IMR-90 (cell line): ENCODE measurements at regions not wholly inside any gene's neighbourhood (a gene's known extent, or its start where the extent isn't known, plus 50 kb on each side); places are given as distances from the start of the nearest gene placed in this dataset.

Experiments used
- ATAC-seq: fragments of 200-7000 bp; cut with Tn5 transposase; 2 replicates; pipeline ENCODE4 v1.9.1; 2020; ENCODE audit warnings: low read depth, mild to moderate bottlenecking, moderate library complexity
- BruUV-seq: library from RNA; stranded (reverse); fragments of 400-500 nt; replicated peaks from 2 replicates; lab custom pipeline; 2021; lab: Mats Ljungman, UMichigan
- CTCF ChIA-PET: fragments of 300-600 bp; formaldehyde crosslinking; extraction: SDS; loops from one replicate; lab custom pipeline; 2021; ENCODE audit warnings: antibody characterized with exemption; lab: Yijun Ruan, JAX
- POLR2A ChIA-PET: fragments of 300-600 bp; sonication (Branson Sonifier 250); formaldehyde crosslinking; loops from one replicate; lab custom pipeline; 2022; ENCODE audit warnings: antibody characterized with exemption; ENCODE audit not compliant: unreplicated experiment; lab: Charles Lee
- DNase-seq: peaks from one replicate; pipeline ENCODE4 v3.0.0; 2013
- H2AFZ ChIP-seq: replicated peaks from 2 replicates; pipeline ENCODE3; 2013; ENCODE audit warnings: low read length, mild to moderate bottlenecking; ENCODE audit not compliant: poor library complexity
- H2AK5ac ChIP-seq: 2 replicates; pipeline ENCODE4 v1.6.1; 2013; ENCODE audit warnings: low read depth, low read length, inconsistent platforms
- H2AK9ac ChIP-seq: replicated peaks from 2 replicates; pipeline ENCODE3; 2013; ENCODE audit warnings: mild to moderate bottlenecking, low read depth, low read length, moderate library complexity; ENCODE audit not compliant: poor library complexity
- H2BK120ac ChIP-seq: 2 replicates; pipeline ENCODE4 v1.6.1; 2013; ENCODE audit warnings: low read depth, low read length, inconsistent platforms
- H2BK15ac ChIP-seq: 3 replicates; pipeline ENCODE4 v1.6.1; 2013; ENCODE audit warnings: low read depth, low read length, inconsistent platforms
- H2BK20ac ChIP-seq: 2 replicates; pipeline ENCODE4 v1.6.1; 2013; ENCODE audit warnings: low read depth, mild to moderate bottlenecking, inconsistent platforms, low read length, moderate library complexity
- H2BK5ac ChIP-seq: 2 replicates; pipeline ENCODE4 v1.6.1; 2013; ENCODE audit warnings: mild to moderate bottlenecking, low read depth, low read length, inconsistent platforms; ENCODE audit not compliant: poor library complexity, severe bottlenecking
- H3K14ac ChIP-seq: replicated peaks from 2 replicates; pipeline ENCODE4 v1.6.1; 2013; ENCODE audit warnings: low read depth, low read length, inconsistent platforms
- H3K18ac ChIP-seq: 2 replicates; pipeline ENCODE4 v1.6.1; 2013; ENCODE audit warnings: low read depth, low read length, control low read depth
- H3K23ac ChIP-seq: 2 replicates; pipeline ENCODE4 v1.6.1; 2013; ENCODE audit warnings: low read depth, low read length, inconsistent platforms
- H3K27ac ChIP-seq: 2 replicates; pipeline ENCODE4 v1.5.1; 2013; ENCODE audit warnings: mild to moderate bottlenecking, control low read depth, low read length; ENCODE audit not compliant: insufficient read depth
- H3K27me3 ChIP-seq: 2 replicates; pipeline ENCODE4 v1.6.1; 2013; ENCODE audit warnings: low read length; ENCODE audit not compliant: control insufficient read depth, insufficient read depth
- H3K36me3 ChIP-seq: 2 replicates; pipeline ENCODE4 v1.6.1; 2013; ENCODE audit warnings: low read length, mixed read lengths; ENCODE audit not compliant: control insufficient read depth, insufficient read depth
- H3K4ac ChIP-seq: 2 replicates; pipeline ENCODE4 v1.6.1; 2013; ENCODE audit warnings: low read depth, low read length, inconsistent platforms
- H3K4me1 ChIP-seq: 2 replicates; pipeline ENCODE4 v1.6.1; 2013; ENCODE audit warnings: low read length, mixed read lengths; ENCODE audit not compliant: control insufficient read depth, insufficient read depth
- H3K4me2 ChIP-seq: 2 replicates; pipeline ENCODE4 v1.6.1; 2013; ENCODE audit warnings: low read depth, mild to moderate bottlenecking, control low read depth, low read length, moderate library complexity
- H3K4me3 ChIP-seq: 2 replicates; pipeline ENCODE4 v1.5.1; 2013; ENCODE audit warnings: low read depth, mild to moderate bottlenecking, control low read depth, low read length, moderate library complexity; ENCODE audit not compliant: insufficient read depth
- H3K56ac ChIP-seq: 2 replicates; pipeline ENCODE4 v1.6.1; 2013; ENCODE audit warnings: low read length, inconsistent platforms; ENCODE audit not compliant: insufficient read depth; ENCODE audit errors: extremely low read depth
- H3K79me1 ChIP-seq, 2 experiments: 2 replicates each; pipeline ENCODE4 v1.6.1; 2013; ENCODE audit warnings: low read length in 2 of 2, inconsistent platforms in 1 of 2, low read depth in 1 of 2
- H3K9ac ChIP-seq: 2 replicates; pipeline ENCODE4 v1.6.1; 2013; ENCODE audit warnings: low read depth, low read length, control low read depth
- H3K9me1 ChIP-seq: 2 replicates; pipeline ENCODE4 v1.6.1; 2013; ENCODE audit warnings: low read length, inconsistent platforms; ENCODE audit not compliant: insufficient read depth
- H3K9me3 ChIP-seq: 2 replicates; pipeline ENCODE4 v1.6.1; 2013; ENCODE audit warnings: low read length; ENCODE audit not compliant: control insufficient read depth, insufficient read depth
- H4K20me1 ChIP-seq: 2 replicates; pipeline ENCODE4 v1.6.1; 2013; ENCODE audit warnings: low read length, inconsistent platforms; ENCODE audit not compliant: insufficient read depth
- H4K5ac ChIP-seq: 2 replicates; pipeline ENCODE4 v1.6.1; 2013; ENCODE audit warnings: mild to moderate bottlenecking, low read depth, low read length, control low read depth
- H4K8ac ChIP-seq, 2 experiments: 2 replicates each; pipeline ENCODE4 v1.6.1; 2013; ENCODE audit warnings: low read depth in 2 of 2, low read length in 2 of 2, control low read depth in 1 of 2, inconsistent platforms in 1 of 2
- H4K91ac ChIP-seq: 2 replicates; pipeline ENCODE4 v1.6.1; 2013; ENCODE audit warnings: low read depth, low read length, inconsistent platforms; ENCODE audit not compliant: insufficient read depth
- BHLHE40 ChIP-seq: fragments of 150-350 bp; IDR thresholded peaks from 2 replicates; pipeline ENCODE4 v1.6.1; 2016; ENCODE audit warnings: mild to moderate bottlenecking, low read depth, low read length
- CEBPB ChIP-seq: IDR thresholded peaks from 2 replicates; pipeline ENCODE4 v1.6.1; 2012; ENCODE audit warnings: low read depth, low read length, improper control_type of control experiment
- CHD1 ChIP-seq: IDR thresholded peaks from 2 replicates; pipeline ENCODE4 v1.6.1; 2012; ENCODE audit warnings: low read depth, low read length, improper control_type of control experiment
- FOS ChIP-seq: fragments of 150-350 bp; IDR thresholded peaks from 2 replicates; pipeline ENCODE4 v1.6.1; 2016; ENCODE audit warnings: low read depth, low read length
- MAFK ChIP-seq: IDR thresholded peaks from 2 replicates; pipeline ENCODE4 v1.6.1; 2012; ENCODE audit warnings: low read depth, low read length, improper control_type of control experiment
- MAZ ChIP-seq: IDR thresholded peaks from 2 replicates; pipeline ENCODE4 v1.6.1; 2012; ENCODE audit warnings: low read depth, mild to moderate bottlenecking, low read length, improper control_type of control experiment, moderate library complexity, borderline replicate concordance
- MXI1 ChIP-seq: IDR thresholded peaks from 2 replicates; pipeline ENCODE4 v1.6.1; 2012; ENCODE audit warnings: low read depth, mild to moderate bottlenecking, low read length, moderate library complexity, borderline replicate concordance
- NFE2L2 ChIP-seq: fragments of 150-350 bp; IDR thresholded peaks from 2 replicates; pipeline ENCODE4 v1.6.1; 2016; ENCODE audit warnings: low read depth, mild to moderate bottlenecking, low read length
- POLR2A ChIP-seq: IDR thresholded peaks from 2 replicates; pipeline ENCODE4 v1.6.1; 2012; ENCODE audit warnings: mild to moderate bottlenecking, low read depth, low read length
- RAD21 ChIP-seq: IDR thresholded peaks from 2 replicates; pipeline ENCODE4 v1.6.1; 2012; ENCODE audit warnings: low read length, improper control_type of control experiment
- RCOR1 ChIP-seq: IDR thresholded peaks from 2 replicates; pipeline ENCODE4 v1.6.1; 2012; ENCODE audit warnings: mild to moderate bottlenecking, low read length, improper control_type of control experiment; ENCODE audit not compliant: insufficient replicate concordance
- RFX5 ChIP-seq: IDR thresholded peaks from 2 replicates; pipeline ENCODE4 v1.8.0; 2012; ENCODE audit warnings: low read depth, mild to moderate bottlenecking, low read length, moderate library complexity
- SMC3 ChIP-seq: fragments of 150-350 bp; IDR thresholded peaks from 2 replicates; pipeline ENCODE4 v1.6.1; 2016; ENCODE audit warnings: low read depth, mild to moderate bottlenecking, antibody characterized with exemption, low read length, moderate library complexity
- WGBS, 2 experiments: methylation state at CpG; one replicate each; pipeline versions ENCODE4 v1.1.5 to v1.1.7; 2013; ENCODE audit warnings: missing lambda C conversion rate in 2 of 2; ENCODE audit not compliant: insufficient read length in 1 of 2; ENCODE audit errors: extremely low coverage in 2 of 2; 5-methylcytosine and 5-hydroxymethylcytosine counted together
- dilution Hi-C: fragments of 300-500 bp; cut with HindIII; formaldehyde crosslinking; loops from one replicate; pipeline ENCODE4 v1.14.3; 2018; ENCODE audit warnings: low sequenced_read_pairs; ENCODE audit not compliant: unreplicated experiment
- in situ Hi-C: fragments of 300-500 bp; cut with MboI; formaldehyde crosslinking; loops from 3 replicates; pipeline ENCODE4 v1.14.3; 2019; ENCODE audit warnings: low sequenced_read_pairs, inconsistent platforms, mixed read lengths
- intact Hi-C: fragments of 100-400 bp; cut with micrococcal nuclease; formaldehyde crosslinking; loops from 2 replicates; pipeline ENCODE4 v1.10.0; 2022
- TF ChIP-seq, protein P1 (sequence below): fragments of 150-350 bp; IDR thresholded peaks from 2 replicates; pipeline ENCODE4 v1.6.1; 2017; ENCODE audit warnings: mild to moderate bottlenecking, antibody characterized with exemption, low read length, low read depth
- TF ChIP-seq, protein P2 (sequence below): conservative IDR thresholded peaks from 2 replicates; pipeline ENCODE4 v1.5.1; 2012; ENCODE audit warnings: mild to moderate bottlenecking, low read depth, low read length, improper control_type of control experiment
- TF ChIP-seq, protein P3 (sequence below): fragments of 150-350 bp; IDR thresholded peaks from 2 replicates; pipeline ENCODE4 v1.6.1; 2016; ENCODE audit warnings: low read depth, mild to moderate bottlenecking, low read length, moderate library complexity, borderline replicate concordance

DNA sequence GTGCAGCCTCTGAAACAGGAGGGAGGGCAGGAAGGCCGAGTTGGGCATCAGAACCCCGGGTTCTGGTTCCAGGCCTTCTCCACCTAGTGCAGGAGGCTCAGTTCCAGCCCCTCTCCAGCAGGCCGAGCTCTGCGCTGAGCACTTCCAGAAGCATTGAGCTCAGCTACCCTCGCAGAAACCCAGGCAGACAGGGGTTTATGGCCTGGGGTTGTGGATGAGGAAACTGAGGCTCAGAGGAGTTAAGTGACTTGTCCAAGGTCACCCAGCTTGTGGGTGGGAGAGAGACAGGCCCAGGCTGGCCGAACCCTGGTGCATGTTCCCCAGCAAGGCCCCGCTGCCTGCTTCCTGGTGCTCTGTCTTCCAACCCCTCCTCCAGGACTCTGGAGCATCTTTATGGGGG is 348.9 kb downstream of the PTPRU start:
- Histone ChIP-seq H2BK15ac (no peak overlapping the region), H3K4ac (no peak overlapping the region), H3K23ac (no peak overlapping the region), H3K36me3 (no peaks in the 10 kb centered on the region), H3K27me3 (no peaks in the 10 kb centered on the region), H3K9me1 (no peaks in the 10 kb centered on the region), H2AK5ac (no peak overlapping the region), H4K8ac (no peak overlapping the region), H3K18ac (no peak overlapping the region), H4K20me1 (no peaks in the 10 kb centered on the region; the same call in 1 of the 2 replicates), H3K4me1 (no peaks in the 10 kb centered on the region), H2BK120ac (no peak overlapping the region), H3K4me2 (no peak overlapping the region), H2BK20ac (no peak overlapping the region), H3K56ac (no peak overlapping the region), H2BK5ac (no peak overlapping the region), H3K9ac (no peak overlapping the region), H2AK9ac (no peak overlapping the region), H3K14ac (no peak overlapping the region), H3K79me1 (no peaks in the 10 kb centered on the region), H4K91ac (no peak overlapping the region), H3K4me3 (no peak overlapping the region), H3K9me3 (no peaks in the 10 kb centered on the region), H3K27ac (no peak overlapping the region), H2AFZ (no peak overlapping the region), H4K5ac (no peak overlapping the region)
- BruUV-seq, result no TSS peak
- ChIA-PET CTCF (interaction anchor here (1.4 kb wide), 1 partner anchor 24 kb away, joined by 3 read pairs; no protein-coding TSS in a partner anchor), POLR2A (no interaction called here)
- in situ Hi-C loops, result no loop called here
- dilution Hi-C loops, result no loop called here
- intact Hi-C loops, result no loop called here
- ATAC-seq, result no peak
- no CpG with 5 or more reads among the region's 7 CpGs for WGBS, 2 experiments
- no peak for DNase-seq
- TF ChIP-seq CEBPB (no peak), RCOR1 (no peak), FOS (no peak), CHD1 (no peak), BHLHE40 (no peak), MXI1 (no peak), MAFK (no peak), POLR2A (no peak), NFE2L2 (no peak), RAD21 (no peak), SMC3 (no peak), MAZ (no peak), RFX5 (no peak)
- TF ChIP-seq, protein P1, sequence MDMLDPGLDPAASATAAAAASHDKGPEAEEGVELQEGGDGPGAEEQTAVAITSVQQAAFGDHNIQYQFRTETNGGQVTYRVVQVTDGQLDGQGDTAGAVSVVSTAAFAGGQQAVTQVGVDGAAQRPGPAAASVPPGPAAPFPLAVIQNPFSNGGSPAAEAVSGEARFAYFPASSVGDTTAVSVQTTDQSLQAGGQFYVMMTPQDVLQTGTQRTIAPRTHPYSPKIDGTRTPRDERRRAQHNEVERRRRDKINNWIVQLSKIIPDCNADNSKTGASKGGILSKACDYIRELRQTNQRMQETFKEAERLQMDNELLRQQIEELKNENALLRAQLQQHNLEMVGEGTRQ, result no peak
- TF ChIP-seq, protein P2, sequence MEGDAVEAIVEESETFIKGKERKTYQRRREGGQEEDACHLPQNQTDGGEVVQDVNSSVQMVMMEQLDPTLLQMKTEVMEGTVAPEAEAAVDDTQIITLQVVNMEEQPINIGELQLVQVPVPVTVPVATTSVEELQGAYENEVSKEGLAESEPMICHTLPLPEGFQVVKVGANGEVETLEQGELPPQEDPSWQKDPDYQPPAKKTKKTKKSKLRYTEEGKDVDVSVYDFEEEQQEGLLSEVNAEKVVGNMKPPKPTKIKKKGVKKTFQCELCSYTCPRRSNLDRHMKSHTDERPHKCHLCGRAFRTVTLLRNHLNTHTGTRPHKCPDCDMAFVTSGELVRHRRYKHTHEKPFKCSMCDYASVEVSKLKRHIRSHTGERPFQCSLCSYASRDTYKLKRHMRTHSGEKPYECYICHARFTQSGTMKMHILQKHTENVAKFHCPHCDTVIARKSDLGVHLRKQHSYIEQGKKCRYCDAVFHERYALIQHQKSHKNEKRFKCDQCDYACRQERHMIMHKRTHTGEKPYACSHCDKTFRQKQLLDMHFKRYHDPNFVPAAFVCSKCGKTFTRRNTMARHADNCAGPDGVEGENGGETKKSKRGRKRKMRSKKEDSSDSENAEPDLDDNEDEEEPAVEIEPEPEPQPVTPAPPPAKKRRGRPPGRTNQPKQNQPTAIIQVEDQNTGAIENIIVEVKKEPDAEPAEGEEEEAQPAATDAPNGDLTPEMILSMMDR, result no peak
- TF ChIP-seq, protein P3, sequence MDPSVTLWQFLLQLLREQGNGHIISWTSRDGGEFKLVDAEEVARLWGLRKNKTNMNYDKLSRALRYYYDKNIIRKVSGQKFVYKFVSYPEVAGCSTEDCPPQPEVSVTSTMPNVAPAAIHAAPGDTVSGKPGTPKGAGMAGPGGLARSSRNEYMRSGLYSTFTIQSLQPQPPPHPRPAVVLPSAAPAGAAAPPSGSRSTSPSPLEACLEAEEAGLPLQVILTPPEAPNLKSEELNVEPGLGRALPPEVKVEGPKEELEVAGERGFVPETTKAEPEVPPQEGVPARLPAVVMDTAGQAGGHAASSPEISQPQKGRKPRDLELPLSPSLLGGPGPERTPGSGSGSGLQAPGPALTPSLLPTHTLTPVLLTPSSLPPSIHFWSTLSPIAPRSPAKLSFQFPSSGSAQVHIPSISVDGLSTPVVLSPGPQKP, result no peak
